Spleen (tissue), 11 donors: ENCODE measurements at regions not wholly inside any gene's neighbourhood (a gene's known extent, or its start where the extent isn't known, plus 50 kb on each side); places are given as distances from the start of the nearest gene placed in this dataset.
A peak's percentile ranks its signal among the peaks of the same experiment; 100 is the strongest.

Experiments used
- DNase-seq: peaks from one replicate; pipeline ENCODE4 v3.0.0-alpha.2; 2020
- H3K27ac ChIP-seq, 8 donors: fragments of 200-600 bp; sonication (generic) in 7 of 8; 1 replicate in 4 of 8; 2 replicates in 4 of 8; pipeline versions ENCODE4 v1.5.0 to v1.8.0; 2016 to 2021; ENCODE audit warnings: inconsistent platforms in 4 of 8, mild to moderate bottlenecking in 4 of 8, moderate library complexity in 1 of 8
- H3K27me3 ChIP-seq, 7 donors: fragments of 200-600 bp; sonication (generic) in 6 of 7; replicated peaks in 1 of 7; 1 replicate in 4 of 7; 2 replicates in 3 of 7; pipeline versions ENCODE4 v1.5.0 to v1.8.0; 2016 to 2021; ENCODE audit warnings: inconsistent platforms in 3 of 7, mild to moderate bottlenecking in 1 of 7
- H3K36me3 ChIP-seq, 6 donors: fragments of 200-600 bp; sonication (generic) in 5 of 6; 1 replicate in 4 of 6; 2 replicates in 2 of 6; pipeline versions ENCODE4 v1.5.0 to v1.8.0; 2016 to 2021; ENCODE audit warnings: inconsistent platforms in 2 of 6
- H3K4me1 ChIP-seq, 6 donors: fragments of 200-600 bp; sonication (generic) in 5 of 6; 1 replicate in 3 of 6; 2 replicates in 3 of 6; pipeline versions ENCODE4 v1.5.0 to v1.8.0; 2016 to 2021; ENCODE audit warnings: inconsistent platforms in 3 of 6
- H3K4me3 ChIP-seq, 8 donors: fragments of 200-600 bp; sonication (generic) in 7 of 8; 1 replicate in 4 of 8; 2 replicates in 4 of 8; pipeline versions ENCODE4 v1.5.0 to v1.8.0; 2016 to 2021; ENCODE audit warnings: inconsistent platforms in 4 of 8, mild to moderate bottlenecking in 4 of 8, moderate library complexity in 2 of 8
- H3K9me3 ChIP-seq, 8 donors: fragments of 200-600 bp; sonication (generic) in 7 of 8; 1 replicate in 4 of 8; 2 replicates in 4 of 8; pipeline versions ENCODE4 v1.5.0 to v1.8.0; 2016 to 2021; ENCODE audit warnings: inconsistent platforms in 4 of 8
- CTCF ChIP-seq, 11 experiments: fragments of 200-600 bp in 7 of 11; fragments of 450-650 bp in 4 of 11; sonication (generic) in 4 of 11; IDR thresholded peaks in 8 of 11; conservative IDR thresholded peaks in 3 of 11; 1 replicate in 7 of 11; 2 replicates in 4 of 11; pipeline versions ENCODE4 v1.4.0 to v1.8.0; 2016 to 2021; ENCODE audit warnings: antibody characterized with exemption in 11 of 11, inconsistent platforms in 4 of 11, mild to moderate bottlenecking in 1 of 11
- POLR2A ChIP-seq, 3 donors: fragments of 450-650 bp; IDR thresholded peaks; one replicate each; pipeline ENCODE4 v1.5.1; 2017; ENCODE audit warnings: antibody characterized with exemption in 3 of 3, mild to moderate bottlenecking in 1 of 3
- POLR2AphosphoS5 ChIP-seq, 3 donors: sonication (generic); formaldehyde crosslinking; IDR thresholded peaks; one replicate each; pipeline ENCODE4 v1.5.1; 2017; ENCODE audit warnings: antibody characterized with exemption in 3 of 3
- WGBS, 5 donors: extraction: QIAGEN DNeasy Blood & Tissue Kit in 3 of 5; methylation state at CpG; one replicate each; pipeline versions ENCODE4 v1.1.5 to v1.1.7; 2013 to 2018; 5-methylcytosine and 5-hydroxymethylcytosine counted together
- intact Hi-C: fragments of 100-400 bp; cut with DNase I; formaldehyde crosslinking; loops from one replicate; pipeline ENCODE4 v1.15.0; 2023; ENCODE audit warnings: low total_unique reads
- donor health status: healthy with polysubstance abuse.
- donor health status: DM: no; HTN: no; CAD: no; lungs with moderate emphysema.
- donor health status: DM: no; HTN: no; CAD: no.
- donor health status: Bipolar disorder and iron deficiency.
- donor health status: healthy.
- donor health status: DM: no; HTN: no; CAD: no.
- donor health status: DM: yes; HTN: yes; CAD: no.

DNA sequence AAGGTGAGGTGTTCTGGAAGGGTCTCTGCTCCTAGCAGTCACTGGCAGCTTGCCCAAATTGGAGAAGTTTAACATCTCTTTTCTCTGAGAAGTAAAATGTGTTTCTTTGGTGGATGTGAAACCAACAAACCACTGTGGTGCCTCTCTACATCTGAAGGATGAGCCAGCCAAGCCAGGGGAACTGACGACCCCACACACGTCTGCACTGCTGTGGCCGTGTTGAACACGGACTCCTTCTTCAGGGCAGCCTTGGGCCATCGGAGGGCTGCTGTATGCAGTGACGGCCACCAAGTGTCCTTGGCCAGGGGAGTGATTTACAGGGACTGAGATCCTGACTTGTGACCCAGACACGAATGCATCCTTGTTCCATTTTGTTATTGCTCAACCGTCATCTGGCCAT is 207.8 kb downstream of the ACKR3 start:
- Histone ChIP-seq H3K27me3 (peaks cover 0 to 10% (median 0%) of the 10 kb centered on the region in 7 donors), H3K4me3 (no peak overlapping the region), H3K27ac (peak overlapping the region in 4 of 8 donors; percentile 1 to 60 (median 44)), H3K36me3 (no peaks in the 10 kb centered on the region), H3K9me3 (no peaks in the 10 kb centered on the region), H3K4me1 (no peaks in the 10 kb centered on the region)
- no peak for DNase-seq
- no peak for TF ChIP-seq POLR2A (IDR thresholded peaks at IDR 0.05)
- TF ChIP-seq CTCF (IDR thresholded peaks at IDR 0.05 in 8 of 11, conservative IDR thresholded peaks at IDR 0.05 in 3 of 11) = no peak
- no peak for TF ChIP-seq POLR2AphosphoS5 (IDR thresholded peaks at IDR 0.05)
- WGBS, 5 donors = 71 to 87% (median 81%) methylated on average over 7 to 8 of the region's 8 CpGs
- intact Hi-C loops = no loop called here

- intact Hi-C loops = no loop called here
- no peaks in the 10 kb centered on the region for H3K36me3 ChIP-seq
- H3K27ac ChIP-seq = no peak overlapping the region
- DNase-seq = no peak
- H3K9me3 ChIP-seq = peaks cover 0 to 7% (median 0%) of the 10 kb centered on the region in 8 donors
- TF ChIP-seq POLR2A (IDR thresholded peaks at IDR 0.05) = no peak
- TF ChIP-seq POLR2AphosphoS5 (IDR thresholded peaks at IDR 0.05) = no peak
- TF ChIP-seq CTCF (IDR thresholded peaks at IDR 0.05 in 8 of 11, conservative IDR thresholded peaks at IDR 0.05 in 3 of 11) = no peak
- no peak overlapping the region for H3K4me3 ChIP-seq
- H3K27me3 ChIP-seq = peaks cover 0 to 15% (median 0%) of the 10 kb centered on the region in 7 donors
- 80 to 88% (median 84%) methylated on average over 17 of the region's 17 CpGs for WGBS, 5 donors
- no peaks in the 10 kb centered on the region for H3K4me1 ChIP-seq
Measured at GRCh38 chr2:236781933-236782816, 212.6 kb downstream of the ACKR3 start.

DNA sequence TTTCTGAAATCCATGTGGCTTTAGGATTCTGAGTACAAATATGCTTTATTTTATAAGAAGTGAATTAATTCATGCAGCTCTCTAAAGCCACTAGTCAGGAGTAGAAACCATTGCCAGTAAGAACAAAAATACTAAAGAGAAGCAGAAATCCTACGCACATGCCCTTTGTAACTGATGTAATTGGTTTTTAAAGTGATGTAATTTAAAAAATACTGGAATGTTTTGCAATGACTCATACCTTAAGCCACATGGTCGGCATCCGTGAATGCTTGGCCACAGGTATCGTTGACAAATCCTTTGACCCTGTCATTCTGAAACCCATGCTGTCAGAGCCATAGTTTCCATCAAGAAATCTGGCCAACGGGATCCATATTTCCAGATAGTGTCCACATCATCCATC is 213.3 kb downstream of the ACKR3 start:
- intact Hi-C loops = no loop called here
- Histone ChIP-seq H3K27me3 (peaks cover 0 to 15% (median 0%) of the 10 kb centered on the region in 7 donors), H3K36me3 (no peaks in the 10 kb centered on the region), H3K9me3 (peaks cover 0 to 7% (median 0%) of the 10 kb centered on the region in 8 donors), H3K4me1 (no peaks in the 10 kb centered on the region), H3K4me3 (no peak overlapping the region), H3K27ac (no peak overlapping the region)
- WGBS, 5 donors = 74 to 82% (median 79%) methylated on average over 5 of the region's 5 CpGs
- TF ChIP-seq POLR2AphosphoS5 (IDR thresholded peaks at IDR 0.05) (no peak), POLR2A (IDR thresholded peaks at IDR 0.05) (no peak), CTCF (IDR thresholded peaks at IDR 0.05 in 8 of 11, conservative IDR thresholded peaks at IDR 0.05 in 3 of 11) (no peak)
- DNase-seq = no peak

DNA sequence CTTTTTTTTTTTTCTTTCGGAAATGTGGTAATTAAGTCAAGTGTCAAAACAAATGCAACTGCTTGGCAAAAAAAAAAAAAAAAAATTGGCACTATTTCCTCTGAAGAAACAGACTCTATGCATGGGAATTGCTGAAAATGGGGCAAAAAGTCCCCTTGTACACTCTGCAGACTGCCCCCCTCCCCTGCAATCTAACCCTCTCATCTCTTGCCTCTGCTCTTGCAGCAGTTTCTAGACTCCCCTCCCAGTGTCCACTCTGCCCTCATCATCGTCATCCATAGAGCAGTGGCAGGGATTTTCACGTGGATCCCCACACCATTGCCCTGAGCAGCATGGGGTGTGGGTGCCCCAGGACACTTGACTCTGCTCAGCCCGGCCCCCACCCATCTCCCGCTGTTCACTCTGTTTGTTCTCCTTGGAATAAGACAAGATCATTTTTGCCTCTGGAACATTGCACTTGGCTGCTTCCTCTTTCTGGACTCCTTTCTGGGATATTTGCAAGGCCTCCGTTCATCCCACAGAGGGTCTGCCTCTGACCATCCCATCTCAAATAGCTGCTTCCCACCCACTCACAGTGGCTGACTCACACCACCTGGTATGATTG is 213.9 kb downstream of the ACKR3 start:
- DNase-seq = no peak
- intact Hi-C loops = no loop called here
- H3K27ac ChIP-seq = no peak overlapping the region
- no peaks in the 10 kb centered on the region for H3K4me1 ChIP-seq
- no peak overlapping the region for H3K4me3 ChIP-seq
- peaks cover 0 to 15% (median 0%) of the 10 kb centered on the region in 7 donors for H3K27me3 ChIP-seq
- 73 to 85% (median 81%) methylated on average over 6 of the region's 6 CpGs for WGBS, 5 donors
- TF ChIP-seq POLR2AphosphoS5 (IDR thresholded peaks at IDR 0.05) = no peak
- TF ChIP-seq CTCF (IDR thresholded peaks at IDR 0.05 in 8 of 11, conservative IDR thresholded peaks at IDR 0.05 in 3 of 11) = no peak
- TF ChIP-seq POLR2A (IDR thresholded peaks at IDR 0.05) = no peak
- H3K36me3 ChIP-seq = no peaks in the 10 kb centered on the region
- H3K9me3 ChIP-seq = peaks cover 0 to 7% (median 0%) of the 10 kb centered on the region in 8 donors
